ENCODE measurements at regions not wholly inside any gene's neighbourhood (a gene's known extent, or its start where the extent isn't known, plus 50 kb on each side); places are given as distances from the start of the nearest gene placed in this dataset.

DNA sequence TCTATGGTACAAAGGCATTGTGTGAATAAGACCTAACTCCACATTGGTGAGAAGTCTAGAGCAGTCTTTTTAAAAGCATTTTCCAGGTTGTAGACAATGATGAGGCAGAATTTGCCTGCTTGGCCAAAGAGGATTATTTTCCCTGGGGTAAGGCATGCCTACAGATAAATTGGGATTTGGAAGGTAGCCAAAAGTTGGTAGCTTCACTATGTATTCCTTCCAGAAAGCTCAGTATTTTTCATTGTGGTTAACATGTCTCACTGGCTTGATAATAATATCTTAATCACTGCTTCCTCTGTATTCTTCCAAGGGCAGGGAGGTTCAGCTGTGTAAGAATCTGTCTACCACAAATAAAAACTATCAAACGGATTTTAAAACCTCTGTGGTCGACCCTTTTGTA, 590.8 kb upstream of the PRMT6 start:
- no peak overlapping the region for H3K27ac ChIP-seq (ENCODE audit: low read depth, low read length, poor library complexity, severe bottlenecking)
- ChIA-PET CTCF (ENCODE audit: unreplicated experiment) (no interaction called here), POLR2A (interaction anchor here (0.7 to 1.0 kb wide), 3 partner anchors 14 to 417 kb away, joined by 3 read pairs; no protein-coding TSS in a partner anchor)
- no peaks in the 10 kb centered on the region for H3K4me1 ChIP-seq (ENCODE audit: insufficient read depth, low read length, poor library complexity, severe bottlenecking)
- H3K4me3 ChIP-seq (ENCODE audit: low read depth, low read length, poor library complexity, severe bottlenecking), result no peak overlapping the region
- no peaks in the 10 kb centered on the region for H3K79me2 ChIP-seq (ENCODE audit: insufficient read depth, low read depth, low read length)
- no TSS peak for BruUV-seq (replicated peaks)
- intact Hi-C loops (cut with micrococcal nuclease; ENCODE audit: unreplicated experiment), result no loop called here
- no peaks in the 10 kb centered on the region for H4K20me1 ChIP-seq (ENCODE audit: insufficient read depth, low read length)
- H2AFZ ChIP-seq (ENCODE audit: low read length), result no peak overlapping the region
- DNase-seq (ENCODE audit: low spot score), result no peak
- peaks cover 17% of the 10 kb centered on the region for H3K9me3 ChIP-seq (ENCODE audit: low read length)
- no peak for TF ChIP-seq EZH2phosphoT487 (IDR thresholded peaks at IDR 0.05; ENCODE audit: borderline replicate concordance, low read depth, low read length)
- TF ChIP-seq, protein P1, sequence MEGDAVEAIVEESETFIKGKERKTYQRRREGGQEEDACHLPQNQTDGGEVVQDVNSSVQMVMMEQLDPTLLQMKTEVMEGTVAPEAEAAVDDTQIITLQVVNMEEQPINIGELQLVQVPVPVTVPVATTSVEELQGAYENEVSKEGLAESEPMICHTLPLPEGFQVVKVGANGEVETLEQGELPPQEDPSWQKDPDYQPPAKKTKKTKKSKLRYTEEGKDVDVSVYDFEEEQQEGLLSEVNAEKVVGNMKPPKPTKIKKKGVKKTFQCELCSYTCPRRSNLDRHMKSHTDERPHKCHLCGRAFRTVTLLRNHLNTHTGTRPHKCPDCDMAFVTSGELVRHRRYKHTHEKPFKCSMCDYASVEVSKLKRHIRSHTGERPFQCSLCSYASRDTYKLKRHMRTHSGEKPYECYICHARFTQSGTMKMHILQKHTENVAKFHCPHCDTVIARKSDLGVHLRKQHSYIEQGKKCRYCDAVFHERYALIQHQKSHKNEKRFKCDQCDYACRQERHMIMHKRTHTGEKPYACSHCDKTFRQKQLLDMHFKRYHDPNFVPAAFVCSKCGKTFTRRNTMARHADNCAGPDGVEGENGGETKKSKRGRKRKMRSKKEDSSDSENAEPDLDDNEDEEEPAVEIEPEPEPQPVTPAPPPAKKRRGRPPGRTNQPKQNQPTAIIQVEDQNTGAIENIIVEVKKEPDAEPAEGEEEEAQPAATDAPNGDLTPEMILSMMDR (conservative IDR thresholded peaks at IDR 0.05; ENCODE audit: low read length), result no peak
- no peaks in the 10 kb centered on the region for H3K9me2 ChIP-seq (ENCODE audit: insufficient read depth, low read length)
- no peak overlapping the region for H3K4me2 ChIP-seq (ENCODE audit: low read length)
- H3K36me3 ChIP-seq (ENCODE audit: insufficient read depth, low read length), result no peaks in the 10 kb centered on the region

DNA sequence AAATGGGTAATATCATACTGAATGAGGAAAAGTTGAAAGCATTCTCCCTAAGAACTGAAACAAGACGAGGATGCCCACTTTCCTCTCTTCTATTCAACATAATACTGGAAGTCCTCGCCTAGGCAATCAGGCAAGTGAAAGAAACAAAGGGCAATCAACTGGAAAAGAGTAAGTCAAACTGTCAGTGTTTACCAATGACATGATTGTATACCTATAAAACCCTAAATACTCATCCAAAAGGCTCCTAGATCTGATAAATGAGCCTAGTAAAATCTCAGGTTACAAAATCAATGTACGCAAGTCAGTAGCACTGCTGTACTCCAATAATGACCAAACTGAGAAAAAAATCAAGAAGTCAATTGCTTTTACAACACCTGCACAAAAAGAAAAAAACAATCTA, 575.8 kb upstream of the PRMT6 start:
- Histone ChIP-seq H3K9me2 (ENCODE audit: insufficient read depth, low read length) (no peaks in the 10 kb centered on the region), H3K36me3 (ENCODE audit: insufficient read depth, low read length) (no peaks in the 10 kb centered on the region), H3K4me2 (ENCODE audit: low read length) (no peak overlapping the region), H3K4me1 (ENCODE audit: insufficient read depth, low read length, poor library complexity, severe bottlenecking) (no peaks in the 10 kb centered on the region), H3K9me3 (ENCODE audit: low read length) (no peaks in the 10 kb centered on the region), H3K79me2 (ENCODE audit: insufficient read depth, low read depth, low read length) (no peaks in the 10 kb centered on the region), H2AFZ (ENCODE audit: low read length) (no peak overlapping the region), H3K27ac (ENCODE audit: low read depth, low read length, poor library complexity, severe bottlenecking) (no peak overlapping the region), H4K20me1 (ENCODE audit: insufficient read depth, low read length) (no peaks in the 10 kb centered on the region), H3K4me3 (ENCODE audit: low read depth, low read length, poor library complexity, severe bottlenecking) (no peak overlapping the region)
- ChIA-PET POLR2A (no interaction called here), CTCF (ENCODE audit: unreplicated experiment) (no interaction called here)
- TF ChIP-seq, protein P1 (conservative IDR thresholded peaks at IDR 0.05; ENCODE audit: low read length), result no peak
- no peak for TF ChIP-seq EZH2phosphoT487 (IDR thresholded peaks at IDR 0.05; ENCODE audit: borderline replicate concordance, low read depth, low read length)
- intact Hi-C loops (cut with micrococcal nuclease; ENCODE audit: unreplicated experiment), result no loop called here
- no peak for DNase-seq (ENCODE audit: low spot score)
- BruUV-seq (replicated peaks), result no TSS peak

DNA sequence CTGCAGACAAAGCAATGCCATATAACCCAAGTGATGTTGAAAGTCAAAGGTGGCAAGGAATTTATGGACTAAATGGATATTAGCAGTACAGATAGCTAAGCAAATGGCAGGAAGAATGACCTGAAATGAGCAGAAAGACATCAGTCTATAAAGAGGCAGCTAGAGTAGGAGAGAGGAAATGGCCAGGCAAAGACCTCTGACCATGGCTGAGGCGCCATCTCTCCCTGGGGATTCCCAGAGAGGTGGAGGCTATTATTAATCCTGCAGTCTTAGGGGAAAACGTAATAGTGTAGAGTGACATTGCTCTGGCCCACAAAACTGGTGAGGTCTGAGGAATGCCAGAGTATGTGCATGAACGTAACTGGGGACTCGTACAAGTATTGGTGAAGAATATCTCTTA, 563.6 kb upstream of the PRMT6 start:
- CTCF ChIA-PET (ENCODE audit: unreplicated experiment), result no interaction called here
- Histone ChIP-seq H3K4me3 (ENCODE audit: low read depth, low read length, poor library complexity, severe bottlenecking) (no peak overlapping the region), H3K36me3 (ENCODE audit: insufficient read depth, low read length) (no peaks in the 10 kb centered on the region), H3K79me2 (ENCODE audit: insufficient read depth, low read depth, low read length) (no peaks in the 10 kb centered on the region), H2AFZ (ENCODE audit: low read length) (no peak overlapping the region), H4K20me1 (ENCODE audit: insufficient read depth, low read length) (no peaks in the 10 kb centered on the region), H3K4me2 (ENCODE audit: low read length) (no peak overlapping the region), H3K9me2 (ENCODE audit: insufficient read depth, low read length) (no peaks in the 10 kb centered on the region), H3K4me1 (ENCODE audit: insufficient read depth, low read length, poor library complexity, severe bottlenecking) (no peaks in the 10 kb centered on the region), H3K27ac (ENCODE audit: low read depth, low read length, poor library complexity, severe bottlenecking) (no peak overlapping the region), H3K9me3 (ENCODE audit: low read length) (no peaks in the 10 kb centered on the region)
- intact Hi-C loops (cut with micrococcal nuclease; ENCODE audit: unreplicated experiment), result no loop called here
- TF ChIP-seq, protein P1 (conservative IDR thresholded peaks at IDR 0.05; ENCODE audit: low read length), result no peak
- TF ChIP-seq EZH2phosphoT487 (IDR thresholded peaks at IDR 0.05; ENCODE audit: borderline replicate concordance, low read depth, low read length), result no peak
- POLR2A ChIA-PET, result interaction anchor here (0.7 kb wide), 1 partner anchor 549 kb away, joined by 4 read pairs; no protein-coding TSS in a partner anchor
- no peak for DNase-seq (ENCODE audit: low spot score)
- no TSS peak for BruUV-seq (replicated peaks)

Measured in OCI-LY7 (cell line).